T47D (cell line): ENCODE measurements at regions not wholly inside any gene's neighbourhood (a gene's known extent, or its start where the extent isn't known, plus 50 kb on each side); places are given as distances from the start of the nearest gene placed in this dataset.

Source experiments
- DNase-seq, 2 experiments: peaks; one replicate each; pipeline versions ENCODE4 v3.0.0 to v3.0.0-alpha.2; 2011 to 2012; ENCODE audit warnings: low read depth in 1 of 2, low spot score in 1 of 2
- JUND ChIP-seq: IDR thresholded peaks from 2 replicates; pipeline ENCODE4 v1.6.1; 2012; ENCODE audit warnings: low read depth
- in situ Hi-C: cut with HindIII; loops from 2 replicates; pipeline ENCODE4 v1.10.0; 2016; ENCODE audit warnings: low sequenced_read_pairs, low pct_unique_long_range_greater_than_20kb

- in situ Hi-C loops = no loop called here
- no peak for TF ChIP-seq JUND
- DNase-seq = no peak
Measured at GRCh38 chr12:130102266-130102665, 60.0 kb upstream of the FZD10 start.

GRCh38 chr12:130104571-130105106 lies 57.6 kb upstream of the FZD10 start:
- in situ Hi-C loops = no loop called here
- TF ChIP-seq JUND = no peak
- DNase-seq = no peak

- no peak for TF ChIP-seq JUND
- no peak for DNase-seq
- in situ Hi-C loops = no loop called here
Measured at GRCh38 chr12:130109062-130109945, 53.0 kb upstream of the FZD10 start.

DNA sequence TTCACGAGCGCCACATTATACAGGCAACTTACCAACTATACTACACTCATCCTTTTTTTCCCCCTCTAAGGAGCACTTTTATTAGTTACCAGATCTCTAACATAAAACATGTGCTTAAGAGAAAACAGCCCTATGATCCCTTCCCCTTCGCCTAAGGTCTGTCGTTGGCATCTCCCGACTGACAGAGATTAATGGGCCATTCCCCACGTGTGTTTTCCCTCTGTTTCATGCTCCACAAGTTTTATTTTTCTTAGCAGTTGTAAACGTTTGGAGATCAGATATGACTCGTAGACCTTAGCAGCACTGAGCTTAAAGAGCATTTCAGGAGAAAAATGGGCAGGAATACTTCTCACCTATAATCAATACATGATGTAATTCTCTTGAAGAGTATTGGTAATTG lies 51.4 kb upstream of the FZD10 start:
- DNase-seq = no peak
- in situ Hi-C loops = no loop called here
- TF ChIP-seq JUND = no peak

DNA sequence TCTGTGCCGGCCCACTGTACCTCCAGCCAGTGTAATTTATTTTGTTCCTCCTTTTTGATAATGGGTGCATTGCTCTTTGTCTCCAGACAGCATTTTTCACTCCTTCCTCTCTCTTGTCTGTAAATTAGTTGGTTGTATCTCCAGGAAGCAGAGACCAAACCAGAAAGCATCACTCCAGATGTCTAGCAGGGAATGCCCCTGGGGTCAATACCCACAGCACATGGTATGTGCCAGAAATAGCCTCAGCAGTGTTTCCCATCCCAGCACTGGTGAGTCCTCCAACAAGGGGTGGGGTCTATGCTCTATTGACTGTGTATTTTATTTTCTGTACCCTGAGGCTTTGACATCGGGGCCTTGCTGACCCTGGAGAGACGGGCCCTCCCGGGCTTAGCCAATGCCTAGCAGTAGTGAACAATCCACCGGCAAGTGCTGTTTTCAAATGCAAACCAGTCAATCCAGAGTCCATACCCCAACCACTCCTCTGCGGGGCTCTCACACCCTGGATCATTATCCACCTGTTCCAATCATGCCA lies 50.2 kb upstream of the FZD10 start:
- TF ChIP-seq JUND = no peak
- no peak for DNase-seq
- in situ Hi-C loops = no loop called here
